ENCODE measurements at regions not wholly inside any gene's neighbourhood (a gene's known extent, or its start where the extent isn't known, plus 50 kb on each side); places are given as distances from the start of the nearest gene placed in this dataset.

DNA sequence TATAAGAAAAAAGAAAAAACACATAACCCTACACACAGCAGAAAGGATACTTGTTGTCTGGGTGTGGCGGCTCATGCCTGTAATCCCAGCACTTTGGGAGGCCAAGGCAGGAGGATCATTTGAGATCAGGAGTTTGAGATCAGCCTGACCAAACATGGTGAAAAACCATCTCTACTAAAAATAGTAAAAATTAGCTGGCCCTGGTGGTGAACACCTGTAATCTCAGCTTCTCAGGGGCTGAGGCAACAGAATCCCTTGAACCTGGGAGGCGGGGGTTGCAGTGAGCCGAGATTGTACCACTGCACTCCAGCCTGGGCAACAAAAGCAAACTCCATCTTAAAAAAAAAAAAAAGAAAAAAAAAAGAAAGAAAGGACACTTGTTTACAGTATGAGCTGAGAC, 147.6 kb upstream of the PITX1 start:
- no peak overlapping the region for H3K4me2 ChIP-seq (ENCODE audit: low read length)
- no peak for DNase-seq
- no peak overlapping the region for H3K4me3 ChIP-seq (ENCODE audit: low read length)
- H2AK5ac ChIP-seq (ENCODE audit: low read length): no peak overlapping the region
- no peak overlapping the region for H3K23ac ChIP-seq (ENCODE audit: low read length)
- no peak overlapping the region for H3K56ac ChIP-seq (ENCODE audit: low read length)
- no peak overlapping the region for H4K8ac ChIP-seq (ENCODE audit: low read depth, low read length)
- no peaks in the 10 kb centered on the region for H3K36me3 ChIP-seq (ENCODE audit: control insufficient read depth, insufficient read depth, low read length)
- H2BK15ac ChIP-seq (replicated peaks; ENCODE audit: low read depth): no peak overlapping the region
- no peak overlapping the region for H3K9ac ChIP-seq (ENCODE audit: low read length)
- H3K79me2 ChIP-seq (ENCODE audit: control insufficient read depth, insufficient read depth, low read length): no peaks in the 10 kb centered on the region
- H2BK120ac ChIP-seq (ENCODE audit: low read depth, low read length): no peak overlapping the region
- H3K27ac ChIP-seq (ENCODE audit: low read depth, low read length): no peak overlapping the region
- no CpG with 5 or more reads among the region's 3 CpGs for WGBS (ENCODE audit: extremely low coverage, insufficient coverage, low lambda C conversion rate)
- no peaks in the 10 kb centered on the region for H3K4me1 ChIP-seq (ENCODE audit: control insufficient read depth, low read depth, low read length)
- H3K79me1 ChIP-seq (ENCODE audit: low read length): no peaks in the 10 kb centered on the region
- no peak overlapping the region for H3K18ac ChIP-seq (ENCODE audit: low read length)
- H3K27me3 ChIP-seq (ENCODE audit: insufficient read depth, low read length, poor library complexity): no peaks in the 10 kb centered on the region
- H3K4ac ChIP-seq (ENCODE audit: low read depth, low read length): no peak overlapping the region
- H2BK5ac ChIP-seq (ENCODE audit: low read length): no peak overlapping the region
- H4K5ac ChIP-seq (ENCODE audit: low read length): no peak overlapping the region

- Histone ChIP-seq H3K18ac (ENCODE audit: low read length) (no peak overlapping the region), H4K8ac (ENCODE audit: low read depth, low read length) (no peak overlapping the region), H3K56ac (ENCODE audit: low read length) (no peak overlapping the region), H3K4ac (ENCODE audit: low read depth, low read length) (no peak overlapping the region), H2AK5ac (ENCODE audit: low read length) (no peak overlapping the region), H3K79me1 (ENCODE audit: low read length) (no peaks in the 10 kb centered on the region), H3K4me1 (ENCODE audit: control insufficient read depth, low read depth, low read length) (no peaks in the 10 kb centered on the region), H3K4me2 (ENCODE audit: low read length) (no peak overlapping the region), H2BK15ac (replicated peaks; ENCODE audit: low read depth) (no peak overlapping the region), H2BK5ac (ENCODE audit: low read length) (no peak overlapping the region), H3K27ac (ENCODE audit: low read depth, low read length) (no peak overlapping the region), H3K4me3 (ENCODE audit: low read length) (no peak overlapping the region), H4K5ac (ENCODE audit: low read length) (no peak overlapping the region), H3K9ac (ENCODE audit: low read length) (no peak overlapping the region), H3K79me2 (ENCODE audit: control insufficient read depth, insufficient read depth, low read length) (no peaks in the 10 kb centered on the region), H2BK120ac (ENCODE audit: low read depth, low read length) (no peak overlapping the region), H3K23ac (ENCODE audit: low read length) (no peak overlapping the region), H3K36me3 (ENCODE audit: control insufficient read depth, insufficient read depth, low read length) (no peaks in the 10 kb centered on the region), H3K27me3 (ENCODE audit: insufficient read depth, low read length, poor library complexity) (no peaks in the 10 kb centered on the region)
- no CpG with 5 or more reads among the region's 11 CpGs for WGBS (ENCODE audit: extremely low coverage, insufficient coverage, low lambda C conversion rate)
- peak; percentile 70 for DNase-seq
Observed at GRCh38 chr5:135179308-135179980, 145.4 kb upstream of the PITX1 start.

DNA sequence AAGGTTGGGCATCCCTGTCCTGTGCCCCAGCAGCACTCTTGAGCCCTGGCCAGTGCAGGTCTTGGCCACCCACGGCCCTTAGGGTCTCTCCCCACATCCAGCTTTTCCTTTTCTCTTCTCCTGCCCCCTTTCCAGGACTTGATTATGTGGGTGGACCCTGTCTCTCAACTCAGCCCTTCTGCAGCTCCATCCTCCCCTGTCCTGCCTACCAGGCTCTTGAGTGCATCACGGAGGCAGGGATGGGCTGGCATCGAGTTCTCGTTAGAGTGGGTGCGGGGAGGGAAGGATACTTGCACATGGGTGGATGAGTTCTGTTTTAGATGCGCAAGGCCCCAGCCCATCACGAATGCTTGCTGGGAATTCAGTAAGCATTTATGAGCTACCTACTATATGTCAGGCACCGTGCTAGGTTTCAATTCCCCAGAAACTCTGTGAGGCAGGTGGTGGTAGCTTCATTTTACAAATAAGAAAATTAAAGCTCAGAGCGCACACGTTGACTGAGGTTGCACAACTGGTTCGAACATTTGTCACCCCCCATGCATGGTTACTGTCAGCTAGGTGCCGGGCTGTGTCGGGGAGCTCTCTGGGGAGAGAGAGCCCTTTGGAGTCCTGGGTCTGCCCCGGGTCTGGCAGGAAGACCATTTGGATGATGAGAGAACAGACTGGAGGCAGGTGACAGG, 144.6 kb upstream of the PITX1 start:
- WGBS (ENCODE audit: extremely low coverage, insufficient coverage, low lambda C conversion rate): no CpG with 5 or more reads among the region's 14 CpGs
- no peak for DNase-seq

GRCh38 chr5:135177591-135177990, 143.6 kb upstream of the PITX1 start:
- Histone ChIP-seq H3K79me2 (ENCODE audit: control insufficient read depth, insufficient read depth, low read length) (no peaks in the 10 kb centered on the region), H3K36me3 (ENCODE audit: control insufficient read depth, insufficient read depth, low read length) (no peaks in the 10 kb centered on the region), H2BK5ac (ENCODE audit: low read length) (no peak overlapping the region), H3K4me1 (ENCODE audit: control insufficient read depth, low read depth, low read length) (no peaks in the 10 kb centered on the region), H3K4ac (ENCODE audit: low read depth, low read length) (no peak overlapping the region), H2BK120ac (ENCODE audit: low read depth, low read length) (no peak overlapping the region), H3K4me2 (ENCODE audit: low read length) (no peak overlapping the region), H3K9ac (ENCODE audit: low read length) (no peak overlapping the region), H3K23ac (ENCODE audit: low read length) (no peak overlapping the region), H3K4me3 (ENCODE audit: low read length) (no peak overlapping the region), H2AK5ac (ENCODE audit: low read length) (no peak overlapping the region), H3K27me3 (ENCODE audit: insufficient read depth, low read length, poor library complexity) (no peaks in the 10 kb centered on the region), H3K27ac (ENCODE audit: low read depth, low read length) (no peak overlapping the region), H4K5ac (ENCODE audit: low read length) (no peak overlapping the region), H3K56ac (ENCODE audit: low read length) (no peak overlapping the region), H2BK15ac (replicated peaks; ENCODE audit: low read depth) (no peak overlapping the region), H4K8ac (ENCODE audit: low read depth, low read length) (no peak overlapping the region), H3K79me1 (ENCODE audit: low read length) (no peaks in the 10 kb centered on the region), H3K18ac (ENCODE audit: low read length) (no peak overlapping the region)
- no CpG with 5 or more reads among the region's 4 CpGs for WGBS (ENCODE audit: extremely low coverage, insufficient coverage, low lambda C conversion rate)
- DNase-seq: no peak

More for the DNA sequence above, 144.6 kb upstream of the PITX1 start:
- Histone ChIP-seq H2BK15ac (replicated peaks; ENCODE audit: low read depth) (no peak overlapping the region), H3K27me3 (ENCODE audit: insufficient read depth, low read length, poor library complexity) (no peaks in the 10 kb centered on the region), H3K18ac (ENCODE audit: low read length) (no peak overlapping the region), H3K23ac (ENCODE audit: low read length) (no peak overlapping the region), H2BK120ac (ENCODE audit: low read depth, low read length) (no peak overlapping the region), H3K4me3 (ENCODE audit: low read length) (no peak overlapping the region), H3K4me2 (ENCODE audit: low read length) (no peak overlapping the region), H4K5ac (ENCODE audit: low read length) (no peak overlapping the region), H2BK5ac (ENCODE audit: low read length) (no peak overlapping the region), H3K9ac (ENCODE audit: low read length) (no peak overlapping the region), H4K8ac (ENCODE audit: low read depth, low read length) (no peak overlapping the region), H3K79me2 (ENCODE audit: control insufficient read depth, insufficient read depth, low read length) (no peaks in the 10 kb centered on the region), H3K4ac (ENCODE audit: low read depth, low read length) (no peak overlapping the region), H2AK5ac (ENCODE audit: low read length) (no peak overlapping the region), H3K4me1 (ENCODE audit: control insufficient read depth, low read depth, low read length) (no peaks in the 10 kb centered on the region), H3K36me3 (ENCODE audit: control insufficient read depth, insufficient read depth, low read length) (no peaks in the 10 kb centered on the region), H3K79me1 (ENCODE audit: low read length) (no peaks in the 10 kb centered on the region), H3K27ac (ENCODE audit: low read depth, low read length) (no peak overlapping the region), H3K56ac (ENCODE audit: low read length) (no peak overlapping the region)

DNA sequence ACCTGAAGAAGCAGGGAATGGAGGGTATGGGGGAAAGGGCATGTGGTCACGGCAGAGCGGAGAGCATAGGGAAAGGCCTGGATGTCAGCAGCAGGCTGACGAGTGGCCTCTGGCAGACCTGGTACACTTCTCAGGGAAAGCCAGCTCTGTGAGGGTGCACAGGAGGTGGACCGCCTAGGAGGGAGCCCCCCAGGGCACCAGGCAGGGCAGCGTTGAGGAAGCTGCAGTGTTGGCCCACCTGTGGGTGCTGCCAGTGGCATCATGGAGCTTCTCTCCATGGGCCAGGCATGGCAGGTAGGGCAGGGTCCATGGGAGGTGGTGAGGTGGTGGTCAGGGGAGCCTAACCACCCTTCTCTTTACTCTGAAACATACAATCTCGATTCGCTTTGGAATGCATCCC, 143.0 kb upstream of the PITX1 start:
- Histone ChIP-seq H2BK5ac (ENCODE audit: low read length) (no peak overlapping the region), H3K27me3 (ENCODE audit: insufficient read depth, low read length, poor library complexity) (no peaks in the 10 kb centered on the region), H2BK15ac (replicated peaks; ENCODE audit: low read depth) (no peak overlapping the region), H2BK120ac (ENCODE audit: low read depth, low read length) (no peak overlapping the region), H3K56ac (ENCODE audit: low read length) (no peak overlapping the region), H4K8ac (ENCODE audit: low read depth, low read length) (no peak overlapping the region), H3K79me1 (ENCODE audit: low read length) (no peaks in the 10 kb centered on the region), H3K4me2 (ENCODE audit: low read length) (no peak overlapping the region), H3K27ac (ENCODE audit: low read depth, low read length) (no peak overlapping the region), H3K4me3 (ENCODE audit: low read length) (no peak overlapping the region), H2AK5ac (ENCODE audit: low read length) (no peak overlapping the region), H3K23ac (ENCODE audit: low read length) (no peak overlapping the region), H3K18ac (ENCODE audit: low read length) (no peak overlapping the region), H3K36me3 (ENCODE audit: control insufficient read depth, insufficient read depth, low read length) (no peaks in the 10 kb centered on the region), H4K5ac (ENCODE audit: low read length) (no peak overlapping the region), H3K4ac (ENCODE audit: low read depth, low read length) (no peak overlapping the region), H3K79me2 (ENCODE audit: control insufficient read depth, insufficient read depth, low read length) (no peaks in the 10 kb centered on the region), H3K9ac (ENCODE audit: low read length) (no peak overlapping the region), H3K4me1 (ENCODE audit: control insufficient read depth, low read depth, low read length) (no peaks in the 10 kb centered on the region)
- no peak for DNase-seq
- no CpG with 5 or more reads among the region's 7 CpGs for WGBS (ENCODE audit: extremely low coverage, insufficient coverage, low lambda C conversion rate)
